IMR-90 (cell line): ENCODE measurements at regions not wholly inside any gene's neighbourhood (a gene's known extent, or its start where the extent isn't known, plus 50 kb on each side); places are given as distances from the start of the nearest gene placed in this dataset.
"Not testable (repeated sequence)": the region's sequence is repeated elsewhere in the genome, so short reads cannot be mapped to it uniquely, and the experiment has no call there.

Experiments
- ATAC-seq: fragments of 200-7000 bp; cut with Tn5 transposase; 2 replicates; pipeline ENCODE4 v1.9.1; 2020; ENCODE audit warnings: low read depth, mild to moderate bottlenecking, moderate library complexity
- BruUV-seq: library from RNA; stranded (reverse); fragments of 400-500 nt; replicated peaks from 2 replicates; lab custom pipeline; 2021; lab: Mats Ljungman, UMichigan
- CTCF ChIA-PET: fragments of 300-600 bp; formaldehyde crosslinking; extraction: SDS; loops from one replicate; lab custom pipeline; 2021; ENCODE audit warnings: antibody characterized with exemption; lab: Yijun Ruan, JAX
- POLR2A ChIA-PET: fragments of 300-600 bp; sonication (Branson Sonifier 250); formaldehyde crosslinking; loops from one replicate; lab custom pipeline; 2022; ENCODE audit warnings: antibody characterized with exemption; ENCODE audit not compliant: unreplicated experiment; lab: Charles Lee
- DNase-seq: peaks from one replicate; pipeline ENCODE4 v3.0.0; 2013
- H2AFZ ChIP-seq: replicated peaks from 2 replicates; pipeline ENCODE3; 2013; ENCODE audit warnings: low read length, mild to moderate bottlenecking; ENCODE audit not compliant: poor library complexity
- H2AK5ac ChIP-seq: 2 replicates; pipeline ENCODE4 v1.6.1; 2013; ENCODE audit warnings: low read depth, low read length, inconsistent platforms
- H2AK9ac ChIP-seq: replicated peaks from 2 replicates; pipeline ENCODE3; 2013; ENCODE audit warnings: mild to moderate bottlenecking, low read depth, low read length, moderate library complexity; ENCODE audit not compliant: poor library complexity
- H2BK120ac ChIP-seq: 2 replicates; pipeline ENCODE4 v1.6.1; 2013; ENCODE audit warnings: low read depth, low read length, inconsistent platforms
- H2BK15ac ChIP-seq: 3 replicates; pipeline ENCODE4 v1.6.1; 2013; ENCODE audit warnings: low read depth, low read length, inconsistent platforms
- H2BK20ac ChIP-seq: 2 replicates; pipeline ENCODE4 v1.6.1; 2013; ENCODE audit warnings: low read depth, mild to moderate bottlenecking, inconsistent platforms, low read length, moderate library complexity
- H2BK5ac ChIP-seq: 2 replicates; pipeline ENCODE4 v1.6.1; 2013; ENCODE audit warnings: mild to moderate bottlenecking, low read depth, low read length, inconsistent platforms; ENCODE audit not compliant: poor library complexity, severe bottlenecking
- H3K14ac ChIP-seq: replicated peaks from 2 replicates; pipeline ENCODE4 v1.6.1; 2013; ENCODE audit warnings: low read depth, low read length, inconsistent platforms
- H3K18ac ChIP-seq: 2 replicates; pipeline ENCODE4 v1.6.1; 2013; ENCODE audit warnings: low read depth, low read length, control low read depth
- H3K23ac ChIP-seq: 2 replicates; pipeline ENCODE4 v1.6.1; 2013; ENCODE audit warnings: low read depth, low read length, inconsistent platforms
- H3K27ac ChIP-seq: 2 replicates; pipeline ENCODE4 v1.5.1; 2013; ENCODE audit warnings: mild to moderate bottlenecking, control low read depth, low read length; ENCODE audit not compliant: insufficient read depth
- H3K27me3 ChIP-seq: 2 replicates; pipeline ENCODE4 v1.6.1; 2013; ENCODE audit warnings: low read length; ENCODE audit not compliant: control insufficient read depth, insufficient read depth
- H3K36me3 ChIP-seq: 2 replicates; pipeline ENCODE4 v1.6.1; 2013; ENCODE audit warnings: low read length, mixed read lengths; ENCODE audit not compliant: control insufficient read depth, insufficient read depth
- H3K4ac ChIP-seq: 2 replicates; pipeline ENCODE4 v1.6.1; 2013; ENCODE audit warnings: low read depth, low read length, inconsistent platforms
- H3K4me1 ChIP-seq: 2 replicates; pipeline ENCODE4 v1.6.1; 2013; ENCODE audit warnings: low read length, mixed read lengths; ENCODE audit not compliant: control insufficient read depth, insufficient read depth
- H3K4me2 ChIP-seq: 2 replicates; pipeline ENCODE4 v1.6.1; 2013; ENCODE audit warnings: low read depth, mild to moderate bottlenecking, control low read depth, low read length, moderate library complexity
- H3K4me3 ChIP-seq: 2 replicates; pipeline ENCODE4 v1.5.1; 2013; ENCODE audit warnings: low read depth, mild to moderate bottlenecking, control low read depth, low read length, moderate library complexity; ENCODE audit not compliant: insufficient read depth
- H3K56ac ChIP-seq: 2 replicates; pipeline ENCODE4 v1.6.1; 2013; ENCODE audit warnings: low read length, inconsistent platforms; ENCODE audit not compliant: insufficient read depth; ENCODE audit errors: extremely low read depth
- H3K79me1 ChIP-seq, 2 experiments: 2 replicates each; pipeline ENCODE4 v1.6.1; 2013; ENCODE audit warnings: low read length in 2 of 2, inconsistent platforms in 1 of 2, low read depth in 1 of 2
- H3K9ac ChIP-seq: 2 replicates; pipeline ENCODE4 v1.6.1; 2013; ENCODE audit warnings: low read depth, low read length, control low read depth
- H3K9me1 ChIP-seq: 2 replicates; pipeline ENCODE4 v1.6.1; 2013; ENCODE audit warnings: low read length, inconsistent platforms; ENCODE audit not compliant: insufficient read depth
- H3K9me3 ChIP-seq: 2 replicates; pipeline ENCODE4 v1.6.1; 2013; ENCODE audit warnings: low read length; ENCODE audit not compliant: control insufficient read depth, insufficient read depth
- H4K20me1 ChIP-seq: 2 replicates; pipeline ENCODE4 v1.6.1; 2013; ENCODE audit warnings: low read length, inconsistent platforms; ENCODE audit not compliant: insufficient read depth
- H4K5ac ChIP-seq: 2 replicates; pipeline ENCODE4 v1.6.1; 2013; ENCODE audit warnings: mild to moderate bottlenecking, low read depth, low read length, control low read depth
- H4K8ac ChIP-seq, 2 experiments: 2 replicates each; pipeline ENCODE4 v1.6.1; 2013; ENCODE audit warnings: low read depth in 2 of 2, low read length in 2 of 2, control low read depth in 1 of 2, inconsistent platforms in 1 of 2
- H4K91ac ChIP-seq: 2 replicates; pipeline ENCODE4 v1.6.1; 2013; ENCODE audit warnings: low read depth, low read length, inconsistent platforms; ENCODE audit not compliant: insufficient read depth
- WGBS, 2 experiments: methylation state at CpG; one replicate each; pipeline versions ENCODE4 v1.1.5 to v1.1.7; 2013; ENCODE audit warnings: missing lambda C conversion rate in 2 of 2; ENCODE audit not compliant: insufficient read length in 1 of 2; ENCODE audit errors: extremely low coverage in 2 of 2; 5-methylcytosine and 5-hydroxymethylcytosine counted together
- dilution Hi-C: fragments of 300-500 bp; cut with HindIII; formaldehyde crosslinking; loops from one replicate; pipeline ENCODE4 v1.14.3; 2018; ENCODE audit warnings: low sequenced_read_pairs; ENCODE audit not compliant: unreplicated experiment
- in situ Hi-C: fragments of 300-500 bp; cut with MboI; formaldehyde crosslinking; loops from 3 replicates; pipeline ENCODE4 v1.14.3; 2019; ENCODE audit warnings: low sequenced_read_pairs, inconsistent platforms, mixed read lengths
- intact Hi-C: fragments of 100-400 bp; cut with micrococcal nuclease; formaldehyde crosslinking; loops from 2 replicates; pipeline ENCODE4 v1.10.0; 2022

GRCh38 chr4:160746585-160746984 is 1417.2 kb downstream of the FSTL5 start:
- ATAC-seq, POLR2A ChIA-PET, dilution Hi-C loops: not testable (repeated sequence)

More at GRCh38 chr4:160746585-160746984, 1417.2 kb downstream of the FSTL5 start:
- H2AK5ac ChIP-seq, H3K27ac ChIP-seq, H4K8ac ChIP-seq, H4K20me1 ChIP-seq, H4K5ac ChIP-seq, intact Hi-C loops, in situ Hi-C loops, H3K4me1 ChIP-seq, H2AFZ ChIP-seq, H3K18ac ChIP-seq, H2BK120ac ChIP-seq, H3K79me1 ChIP-seq, H3K4me3 ChIP-seq, H3K27me3 ChIP-seq, H2BK5ac ChIP-seq, H3K9me3 ChIP-seq, DNase-seq, H2AK9ac ChIP-seq, H3K4me2 ChIP-seq, BruUV-seq, H3K36me3 ChIP-seq, H2BK20ac ChIP-seq, H3K4ac ChIP-seq, H3K56ac ChIP-seq, H4K91ac ChIP-seq, H2BK15ac ChIP-seq, H3K23ac ChIP-seq, H3K14ac ChIP-seq, H3K9ac ChIP-seq, H3K9me1 ChIP-seq, CTCF ChIA-PET: not testable (repeated sequence)
- 63% methylated on average over 2 of the region's 8 CpGs; no CpG with 5 or more reads in 1 of the 2 experiments for WGBS, 2 experiments
